NCI-H2081 (cell line): ENCODE measurements at regions not wholly inside any gene's neighbourhood (a gene's known extent, or its start where the extent isn't known, plus 50 kb on each side); places are given as distances from the start of the nearest gene placed in this dataset.

ENCODE experiments used
- DNase-seq, 2 experiments: peaks; one replicate each; lab custom pipeline; 2025; lab: John Stamatoyannopoulos, UW

DNA sequence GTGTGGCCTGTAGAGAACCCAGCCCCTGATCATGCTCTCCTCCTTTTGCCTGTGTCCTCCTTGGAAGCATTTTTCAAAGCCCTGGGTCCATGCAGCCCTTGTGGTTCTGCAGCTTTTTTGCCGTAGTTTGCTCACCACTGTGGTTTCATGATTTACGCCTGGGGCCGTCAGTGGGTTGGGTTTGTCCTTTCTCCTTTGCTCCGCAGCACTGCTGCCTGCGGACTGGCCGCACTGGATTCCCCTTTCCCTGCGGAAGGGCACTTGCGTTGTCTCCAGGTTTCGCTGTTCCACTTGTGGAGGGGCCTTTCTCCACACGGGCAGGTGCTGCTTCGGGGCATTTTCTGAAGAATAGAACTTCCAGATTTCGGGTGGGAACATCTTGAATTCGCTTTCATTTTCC is 1260.9 kb downstream of the BRD1 start:
- no peak for DNase-seq

DNA sequence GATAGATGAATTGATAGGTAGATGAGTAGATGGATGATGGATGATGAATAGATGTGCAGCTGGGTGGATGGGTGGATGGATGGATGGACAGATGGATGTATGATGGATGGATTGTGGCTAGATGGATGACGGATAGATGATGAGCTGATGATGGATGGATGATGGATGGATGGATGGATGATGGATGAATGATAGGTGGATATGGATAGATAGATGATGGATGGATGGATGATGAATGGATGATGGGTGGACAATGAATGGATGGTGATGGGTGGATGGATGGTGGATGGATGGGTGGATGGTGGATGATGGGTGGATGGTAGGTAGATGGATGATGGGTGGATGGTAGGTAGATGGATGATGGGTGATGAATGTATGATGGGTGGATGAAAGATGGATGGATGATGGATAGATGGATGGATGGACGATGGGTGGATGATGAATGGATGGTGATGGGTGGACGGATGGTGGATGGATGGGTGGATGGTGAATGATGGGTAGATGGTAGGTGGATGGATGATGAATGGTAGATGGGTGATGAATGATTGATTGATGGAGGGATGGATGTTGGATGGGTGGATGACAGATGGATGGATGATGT is 1261.7 kb downstream of the BRD1 start:
- no peak for DNase-seq

DNA sequence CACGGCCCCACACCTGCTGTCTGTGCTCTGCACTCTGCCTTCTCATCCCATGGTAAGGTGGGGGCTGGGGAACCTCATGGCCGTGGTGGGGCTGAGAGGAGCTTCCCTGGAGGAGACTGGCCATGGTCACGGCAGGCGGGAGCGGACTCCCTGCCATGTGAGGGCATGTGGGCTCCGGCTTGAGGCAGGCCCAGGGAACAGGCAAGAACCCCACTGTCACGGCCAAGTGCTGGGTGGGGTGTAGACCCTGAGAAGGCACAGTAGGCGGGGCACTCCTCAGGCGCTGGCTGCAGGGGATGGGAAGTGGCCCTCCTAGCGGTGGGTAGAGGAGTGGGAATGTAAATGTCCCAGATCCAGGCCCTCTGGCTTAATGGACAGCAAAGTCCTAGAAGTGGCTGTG is 1262.7 kb downstream of the BRD1 start:
- no peak for DNase-seq

DNA sequence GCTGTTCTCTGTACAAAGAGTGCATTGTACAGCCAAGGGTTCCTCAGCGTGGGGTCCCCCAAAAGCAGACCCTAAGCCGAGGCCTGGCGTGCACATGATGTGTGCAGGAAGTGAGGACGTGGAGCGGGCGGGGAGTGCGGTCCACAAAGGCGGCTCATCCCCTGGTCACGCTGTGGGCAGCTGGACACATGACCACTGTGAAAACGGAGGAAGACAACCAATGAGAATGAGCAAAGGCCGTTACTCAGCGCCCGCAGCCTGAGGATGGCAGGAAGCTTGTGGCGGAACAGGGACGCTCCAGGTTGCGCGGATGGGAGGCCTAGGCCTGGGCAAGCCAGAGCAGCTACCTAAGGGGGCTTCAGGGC is 1263.7 kb downstream of the BRD1 start:
- DNase-seq: no peak

DNA sequence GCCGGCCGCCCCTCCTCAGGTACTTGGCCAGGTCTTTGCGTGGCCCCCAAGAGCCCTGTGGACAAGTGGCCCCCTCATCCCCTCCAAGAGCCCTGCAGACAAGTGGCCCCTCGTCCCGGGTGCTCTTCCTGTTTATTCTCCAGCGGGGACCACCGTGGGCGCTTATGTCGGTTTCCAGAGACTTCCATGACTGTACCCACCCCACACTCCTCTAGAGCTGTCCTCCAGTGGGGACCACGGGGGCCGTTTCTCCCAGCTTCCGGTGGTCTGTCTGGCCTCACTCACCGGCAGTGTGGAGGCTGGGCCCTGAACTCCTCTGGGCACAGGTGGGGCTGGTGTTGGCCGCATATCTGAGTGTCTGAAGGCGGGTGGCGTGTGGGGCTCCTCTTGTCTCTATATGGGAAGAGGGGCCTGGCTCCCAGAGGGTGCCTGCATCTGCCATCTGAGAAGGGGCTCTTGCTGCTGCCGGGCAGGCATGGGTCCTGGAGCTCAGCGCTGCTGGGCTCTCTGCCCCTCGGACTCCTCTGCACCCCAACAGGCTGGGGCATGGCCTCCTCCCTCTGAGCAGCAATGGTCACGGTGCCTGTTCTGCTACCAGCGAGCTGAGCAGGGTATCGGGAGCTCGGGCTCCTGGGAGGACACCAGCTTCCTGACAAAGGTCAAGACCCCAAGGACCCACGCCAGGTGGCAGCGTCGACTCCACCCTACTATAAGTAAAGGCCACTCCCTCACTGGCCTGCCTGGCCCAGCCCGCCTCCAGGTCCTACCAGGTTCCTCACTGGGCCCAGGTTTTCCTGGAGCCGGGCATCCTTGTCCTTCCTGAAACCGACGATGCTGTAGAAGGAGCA is 1264.3 kb downstream of the BRD1 start:
- no peak for DNase-seq

DNA sequence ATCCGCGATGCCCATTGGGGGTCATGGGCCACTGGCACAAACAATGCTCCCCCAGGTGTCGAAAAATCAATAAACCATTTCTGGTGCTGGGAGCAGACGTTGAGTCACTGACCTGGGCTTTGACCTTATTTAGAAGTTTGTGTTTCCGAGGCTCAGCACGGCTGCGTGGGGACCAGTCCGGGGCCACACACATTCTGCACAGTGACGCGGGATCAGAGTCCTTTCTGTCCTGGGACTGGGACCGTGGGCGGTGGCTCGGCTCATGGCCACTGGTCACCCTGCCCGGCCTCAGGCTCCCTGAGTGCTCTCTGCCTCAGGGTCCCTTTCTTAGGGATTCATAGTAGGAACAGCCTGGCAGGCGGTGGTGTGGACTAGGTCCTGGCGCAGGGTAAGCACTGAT is 1266.0 kb downstream of the BRD1 start:
- no peak for DNase-seq

DNA sequence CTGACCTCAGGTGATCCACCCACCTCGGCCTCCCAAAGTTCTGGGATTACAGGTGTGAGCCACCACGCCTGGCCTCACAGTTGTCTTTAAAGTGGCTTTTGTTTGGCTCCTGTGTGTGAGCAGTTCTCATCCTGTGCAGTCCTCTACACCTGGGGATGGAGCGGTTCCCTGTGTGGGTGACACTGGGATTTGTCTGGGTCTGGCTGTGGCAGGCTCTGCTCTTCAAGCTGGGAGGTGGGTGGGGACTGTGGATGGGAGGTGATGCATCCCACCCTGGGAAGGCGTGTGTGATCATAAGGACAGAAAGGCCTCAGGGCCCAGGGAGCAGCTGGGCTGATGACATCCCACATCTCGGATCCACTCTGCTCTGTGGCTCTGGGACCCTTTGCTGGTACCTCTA is 1266.8 kb downstream of the BRD1 start:
- no peak for DNase-seq

DNA sequence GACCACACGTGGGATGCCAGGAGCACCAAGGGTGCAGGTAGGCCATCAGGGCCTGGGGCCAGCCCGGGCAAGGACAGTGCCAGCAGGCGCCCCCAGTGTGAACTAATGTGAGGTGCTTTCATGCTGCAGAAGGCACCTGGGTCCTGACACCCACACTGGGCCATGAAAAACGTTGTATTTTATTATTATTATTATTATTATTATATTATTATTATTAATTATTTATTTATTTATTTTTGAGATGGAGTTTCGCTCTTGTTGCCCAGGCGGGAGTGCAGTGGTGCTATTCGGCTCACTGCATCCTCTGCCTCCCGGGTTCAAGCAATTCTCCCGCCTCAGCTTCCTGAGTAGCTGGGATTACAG is 1267.3 kb downstream of the BRD1 start:
- no peak for DNase-seq

DNA sequence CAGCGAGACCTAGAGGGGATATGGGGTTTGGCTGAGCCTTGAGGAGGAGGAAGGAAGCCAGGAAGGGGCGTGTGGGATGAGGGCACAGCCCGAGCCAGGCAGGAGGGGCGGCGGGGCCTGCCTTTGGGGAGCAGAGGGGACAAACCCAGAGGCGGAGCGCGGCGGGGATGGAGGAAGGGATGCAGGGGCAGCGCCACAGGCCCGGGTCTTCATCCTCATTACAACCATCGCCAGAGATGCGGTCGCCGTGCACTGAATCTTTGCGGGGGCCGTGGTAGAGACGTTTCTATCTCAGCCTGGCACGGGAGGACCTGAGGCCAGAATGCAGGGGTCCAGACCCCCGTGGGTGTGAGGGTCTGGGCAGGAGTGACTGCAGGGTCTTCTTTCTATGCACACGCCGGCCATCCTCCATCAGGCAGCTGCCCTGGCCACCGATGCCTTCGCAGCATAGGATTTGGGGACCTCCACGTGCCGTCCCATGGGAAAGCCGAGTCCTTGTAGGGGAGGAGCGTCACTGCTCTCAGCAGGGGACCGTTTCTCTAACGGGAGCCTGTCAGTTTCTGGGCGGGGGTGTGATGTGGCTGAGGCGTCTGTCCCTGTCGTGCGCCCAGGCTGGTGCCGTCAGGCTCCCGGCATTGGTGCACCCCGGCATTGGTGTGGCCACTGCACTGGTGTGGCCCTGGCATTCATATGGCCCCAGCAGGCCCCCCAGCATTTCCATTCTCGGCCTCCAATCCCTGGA is 1267.9 kb downstream of the BRD1 start:
- DNase-seq: no peak

DNA sequence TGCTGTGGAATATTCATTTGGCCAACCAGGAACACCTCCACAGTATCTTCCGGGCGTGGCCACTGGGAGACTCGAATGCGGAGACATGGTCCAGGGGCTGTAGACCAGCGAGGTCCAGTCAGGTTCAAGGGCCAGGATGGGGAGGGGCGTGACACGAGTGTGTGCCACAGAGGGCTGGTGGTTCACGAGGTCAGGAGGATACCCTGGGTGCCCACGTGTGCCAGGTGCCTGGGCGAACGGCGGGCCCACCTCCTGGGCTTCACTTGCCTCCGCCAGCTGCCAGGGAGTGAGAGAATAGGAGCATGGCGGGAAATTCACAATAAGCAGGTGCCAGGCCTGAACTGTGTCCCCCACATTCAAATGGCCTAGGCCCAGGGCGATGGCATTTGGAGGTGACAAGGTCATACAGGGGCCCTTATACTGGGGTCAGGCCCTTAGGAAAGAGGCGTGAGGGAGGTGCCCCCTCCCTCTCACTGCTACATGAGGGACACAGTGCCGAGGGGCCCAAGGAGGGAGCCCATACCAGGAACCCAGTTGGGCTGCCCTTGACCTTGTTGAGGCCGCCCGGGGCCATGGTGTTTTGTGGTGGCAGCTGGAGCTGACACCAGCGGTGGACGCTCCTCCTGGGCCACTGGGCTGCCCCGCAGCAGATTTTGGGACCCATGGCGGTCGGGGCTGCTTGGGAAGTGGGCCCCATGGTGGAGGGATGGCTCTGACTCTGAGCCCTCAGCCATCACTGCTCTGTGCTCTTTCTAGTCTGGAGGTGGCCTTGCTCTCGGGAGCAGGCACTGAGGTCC is 1268.9 kb downstream of the BRD1 start:
- DNase-seq: no peak

DNA sequence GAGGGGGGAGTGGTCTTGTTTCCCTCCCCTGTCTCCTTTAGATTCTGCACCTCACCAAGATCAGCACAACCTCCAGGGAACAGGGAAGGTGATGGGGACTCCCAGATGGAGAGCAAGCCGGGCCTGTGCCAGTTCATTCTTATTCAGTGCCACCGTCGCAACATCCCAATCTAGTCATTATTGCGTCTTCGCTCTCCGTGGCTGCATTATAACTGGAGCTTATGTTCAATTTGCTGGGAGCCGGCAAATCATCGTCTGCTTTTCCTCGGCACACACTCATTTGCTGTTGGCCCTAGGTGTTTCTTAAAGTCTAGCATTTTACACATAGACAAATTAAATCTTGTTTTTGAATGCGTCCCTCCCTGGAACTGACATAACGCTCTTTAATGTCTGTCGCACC is 1269.7 kb downstream of the BRD1 start:
- no peak for DNase-seq

DNA sequence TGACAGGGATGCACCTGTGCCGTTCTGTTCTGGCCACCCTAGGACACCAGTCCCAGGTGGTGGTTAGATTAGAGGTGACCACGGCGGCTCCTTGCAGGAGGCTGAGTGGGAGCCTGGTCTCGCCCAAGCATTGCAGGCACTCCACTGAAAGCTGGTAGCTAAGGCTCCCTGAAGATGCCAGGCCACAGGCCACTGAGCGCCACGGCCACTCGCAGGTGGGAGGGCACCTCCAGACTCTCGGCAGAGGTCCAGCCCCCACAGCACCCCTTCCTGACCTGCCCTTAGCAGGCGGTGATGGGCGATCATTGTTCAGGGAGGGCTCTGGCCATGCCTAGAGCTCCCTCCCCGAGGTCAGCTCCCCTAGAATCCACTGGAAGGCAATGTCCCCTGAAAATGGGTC is 1270.2 kb downstream of the BRD1 start:
- DNase-seq: no peak

DNA sequence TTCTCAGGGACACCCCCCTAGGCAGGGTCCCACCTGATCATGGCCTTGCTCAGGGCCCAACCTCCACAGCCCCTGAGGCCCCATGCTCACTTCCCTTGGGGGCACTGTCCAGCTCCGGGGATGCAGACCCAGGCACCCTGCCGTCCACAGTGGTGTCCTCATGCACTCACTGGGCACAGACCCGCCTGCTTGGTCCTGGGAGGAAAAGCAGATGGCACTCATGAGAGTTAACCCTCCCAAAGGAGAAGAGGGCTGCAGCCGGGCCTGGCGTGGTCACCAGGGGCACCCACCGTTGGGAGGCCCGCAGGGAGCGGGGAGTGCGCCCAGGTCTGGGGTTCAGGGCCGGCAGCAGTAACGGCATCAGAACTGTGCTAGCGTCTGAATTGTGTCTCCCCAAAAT is 1270.9 kb downstream of the BRD1 start:
- no peak for DNase-seq

DNA sequence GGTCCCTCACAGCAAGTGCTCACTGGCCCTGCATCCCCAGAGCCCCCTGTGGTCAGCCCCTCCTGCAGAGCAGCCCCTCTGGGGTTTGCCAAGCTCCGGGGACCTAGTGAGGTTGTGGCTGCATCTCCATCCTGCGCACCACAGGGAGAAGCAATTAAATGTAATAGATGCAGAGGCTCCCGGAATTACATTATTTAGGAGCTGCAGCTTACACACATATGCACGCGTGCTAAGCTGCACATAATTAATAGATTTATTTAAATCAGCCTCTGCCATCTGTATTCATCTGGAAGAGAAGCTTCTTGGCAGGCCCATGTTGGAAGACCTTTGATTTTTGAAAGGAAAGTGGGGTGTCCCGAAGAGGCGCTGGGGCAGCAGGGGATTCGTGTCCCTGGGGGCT is 1271.5 kb downstream of the BRD1 start:
- no peak for DNase-seq

DNA sequence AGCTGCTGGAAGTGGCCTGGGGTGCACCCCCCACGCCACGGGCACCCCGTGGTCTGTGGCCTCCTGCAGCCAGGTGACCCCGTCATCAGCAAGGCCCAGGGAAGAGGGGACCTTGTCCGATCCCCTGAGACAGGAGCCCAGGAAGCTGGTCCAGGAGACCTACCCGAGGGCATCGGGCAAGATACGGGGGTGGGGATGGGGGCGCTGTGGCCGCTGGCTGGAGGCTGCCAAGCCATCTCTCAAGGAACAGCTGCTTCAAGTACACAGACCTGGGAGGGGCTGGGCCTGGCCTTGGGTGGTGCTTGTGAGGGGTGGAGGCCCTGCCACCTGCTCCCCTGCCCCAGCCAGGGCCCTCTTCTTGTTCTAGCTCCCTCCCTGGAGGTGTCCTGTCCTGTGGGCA is 1272.1 kb downstream of the BRD1 start:
- DNase-seq: no peak

DNA sequence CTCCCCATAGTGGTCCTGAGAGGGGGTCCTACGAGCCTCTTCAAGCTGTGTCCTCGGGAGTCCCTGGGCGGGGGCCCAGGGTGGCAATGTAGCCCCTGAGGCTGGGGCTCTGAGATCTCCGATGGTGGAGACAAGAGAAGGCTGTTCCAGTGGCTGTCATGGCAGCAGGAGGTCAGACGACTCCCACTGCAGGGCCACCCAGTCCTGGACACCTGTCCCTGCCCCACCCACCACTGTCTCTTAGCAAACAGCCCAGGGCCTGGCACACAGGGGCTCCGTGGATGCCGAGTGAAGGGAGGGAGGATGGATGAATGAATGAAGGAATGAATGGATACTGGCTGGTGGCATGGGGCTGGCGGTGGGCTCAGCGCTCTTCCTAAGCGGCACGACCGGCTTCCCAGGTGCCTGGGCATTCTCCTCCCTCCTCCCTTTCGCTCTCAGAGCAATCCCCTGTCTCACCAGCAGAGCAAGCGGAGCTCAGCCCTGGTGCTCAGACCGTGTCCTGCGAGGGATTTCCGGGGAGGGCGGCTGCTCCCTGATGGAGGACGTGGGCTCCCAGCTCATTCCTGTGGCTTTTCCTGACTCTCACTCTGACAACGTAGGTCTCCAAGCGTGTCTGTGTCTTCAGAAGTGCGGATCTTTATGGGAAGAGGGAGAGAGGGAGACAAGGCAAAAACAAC is 1272.6 kb downstream of the BRD1 start:
- no peak for DNase-seq

DNA sequence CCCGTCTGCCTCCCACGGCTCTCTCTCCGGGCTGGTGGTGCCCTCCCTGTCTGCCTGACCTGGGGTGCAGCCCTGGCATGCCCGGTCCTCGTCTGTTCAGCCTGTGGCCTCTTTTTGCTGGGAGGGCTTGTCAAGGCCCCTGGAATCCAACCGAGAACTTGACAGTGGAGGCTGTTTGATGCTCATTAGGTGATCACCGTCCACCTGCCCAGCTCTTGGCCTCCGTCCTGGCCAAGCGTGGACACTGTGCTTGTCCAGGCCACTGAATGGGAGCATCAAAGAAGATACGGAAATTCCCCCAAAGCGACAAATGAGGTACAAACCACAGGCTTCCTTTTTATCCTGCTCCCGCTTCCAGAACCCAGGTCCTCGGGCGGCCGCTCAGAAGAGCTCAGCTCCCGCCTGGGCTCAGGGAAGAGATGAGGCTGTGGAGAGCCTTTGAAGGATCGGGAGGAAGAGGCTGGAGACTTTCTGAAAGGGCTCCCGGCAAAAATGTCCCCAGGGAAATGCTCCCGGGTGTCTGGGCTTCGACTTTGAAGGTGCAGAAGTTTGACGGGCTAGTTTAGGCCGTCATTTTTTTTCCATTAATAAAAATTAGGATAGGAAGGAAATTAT is 1273.9 kb downstream of the BRD1 start:
- no peak for DNase-seq

DNA sequence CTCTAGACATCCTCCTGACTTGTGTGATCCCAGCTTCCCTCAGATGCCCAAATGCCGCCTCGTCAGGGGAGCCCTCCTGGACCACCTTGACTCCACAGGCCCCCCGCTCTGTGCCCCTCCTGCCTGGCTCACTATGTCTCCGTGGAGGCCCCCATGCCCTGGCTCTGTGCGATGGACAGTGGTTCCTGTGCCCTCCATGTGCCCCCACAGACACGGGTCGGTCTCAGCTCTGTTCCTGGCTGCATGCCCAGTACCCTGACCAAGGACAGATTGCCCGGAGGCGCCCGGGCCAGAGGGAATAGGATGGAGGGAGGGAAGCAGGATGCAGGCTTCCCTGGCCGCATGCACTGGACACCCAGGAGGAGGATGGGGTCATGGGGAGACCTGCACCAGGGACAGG is 1274.6 kb downstream of the BRD1 start:
- no peak for DNase-seq

DNA sequence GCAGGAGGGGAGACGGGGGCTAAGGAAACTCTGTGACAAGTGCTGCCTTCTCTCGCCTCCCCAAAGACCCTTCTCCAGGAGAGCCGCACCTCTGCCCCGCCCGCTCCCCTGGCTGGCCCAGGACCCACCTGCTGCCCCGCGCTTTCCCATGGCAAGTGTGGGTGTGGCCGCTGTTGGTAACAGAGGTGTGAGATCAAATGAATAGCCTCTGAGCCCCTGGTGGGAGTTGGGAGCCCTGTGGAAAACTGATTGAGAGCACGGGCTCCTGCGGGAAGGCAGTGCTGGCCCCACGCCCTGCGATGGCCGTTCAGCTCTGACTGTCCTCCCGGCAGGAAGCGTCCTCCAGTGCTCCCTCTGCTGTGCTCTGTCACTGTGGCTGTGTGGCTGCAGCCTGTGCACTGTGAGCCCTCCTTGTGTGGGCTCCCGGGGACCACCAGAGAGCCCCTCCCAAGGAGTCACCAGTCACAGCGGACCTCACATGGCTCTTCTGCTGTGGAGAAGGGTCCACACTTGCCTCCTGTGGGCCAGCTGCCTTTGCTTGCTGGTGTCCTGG is 1275.9 kb downstream of the BRD1 start:
- no peak for DNase-seq

DNA sequence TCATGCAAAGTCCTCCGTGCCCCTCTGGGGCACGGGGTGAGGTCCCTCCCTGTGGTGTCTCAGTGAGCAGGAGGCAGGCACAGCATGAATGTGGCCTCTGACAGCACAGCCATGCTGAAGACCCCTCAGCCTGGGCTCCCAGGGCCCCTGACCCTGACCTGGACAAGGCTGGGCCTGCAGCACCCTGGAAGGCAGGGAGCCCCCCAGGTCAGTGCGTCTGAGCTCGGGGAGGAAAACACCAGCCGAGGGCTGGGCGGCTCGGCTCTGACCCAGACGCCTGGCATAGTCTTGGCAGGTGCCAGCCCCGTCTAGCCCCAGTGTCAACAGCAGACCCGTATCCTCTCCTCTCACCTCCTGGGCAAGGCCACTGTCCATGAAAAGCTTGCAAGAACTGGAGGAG is 1276.6 kb downstream of the BRD1 start:
- DNase-seq: no peak

DNA sequence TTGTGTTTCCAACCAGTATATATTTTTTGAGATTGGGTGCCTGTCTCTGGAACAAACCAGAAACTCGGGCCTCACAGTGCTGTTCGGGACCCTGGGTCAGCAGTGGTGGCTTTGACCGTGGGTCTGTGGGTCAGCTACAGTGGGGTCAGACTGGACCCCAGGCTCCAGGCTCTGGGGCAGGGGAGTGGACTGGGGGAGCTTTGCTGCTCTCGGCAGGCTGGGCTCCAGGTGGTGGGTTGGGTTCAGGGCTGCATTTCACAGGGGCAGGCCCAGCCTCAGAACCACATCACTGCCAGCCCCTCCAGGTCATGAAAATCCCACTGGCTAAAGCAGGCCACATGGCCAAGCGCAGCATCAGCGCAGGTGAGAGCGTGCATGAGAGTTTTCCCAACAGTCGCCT is 1279.3 kb downstream of the BRD1 start:
- DNase-seq: no peak
